Neural cell (in vitro differentiated cells): ENCODE measurements at regions not wholly inside any gene's neighbourhood (a gene's known extent, or its start where the extent isn't known, plus 50 kb on each side); places are given as distances from the start of the nearest gene placed in this dataset.

Experiments used
- H2AFZ ChIP-seq: fragments of 200-600, 300-800 bp; sonication (generic), shearing (Covaris generic); 2 replicates; pipeline ENCODE4 v1.6.0; 2014; ENCODE audit warnings: low read depth, mild to moderate bottlenecking, antibody characterized with exemption, low read length, moderate library complexity
- H3F3A ChIP-seq: fragments of 200-600 bp; shearing (Covaris generic); 2 replicates; pipeline ENCODE4 v1.6.1; 2016; ENCODE audit warnings: mild to moderate bottlenecking, moderate library complexity, mixed read lengths, antibody characterized with exemption, low read length; ENCODE audit not compliant: insufficient read depth, poor library complexity, severe bottlenecking
- H3K27ac ChIP-seq: fragments of 200-600, 300-800 bp; sonication (generic), shearing (Covaris generic); 2 replicates; pipeline ENCODE4 v1.5.1; 2014; ENCODE audit warnings: mild to moderate bottlenecking, low read length, moderate library complexity
- H3K27me3 ChIP-seq: fragments of 300-800, 200-600 bp; sonication (generic), shearing (Covaris generic); 2 replicates; pipeline ENCODE4 v1.6.0; 2014; ENCODE audit warnings: mild to moderate bottlenecking, low read depth, low read length, moderate library complexity; ENCODE audit not compliant: insufficient read depth
- H3K36me3 ChIP-seq: fragments of 300-800, 200-600 bp; sonication (generic), shearing (Covaris generic); 2 replicates; pipeline ENCODE4 v1.5.1; 2014; ENCODE audit warnings: mild to moderate bottlenecking, antibody characterized with exemption, low read length, moderate library complexity; ENCODE audit not compliant: insufficient read depth
- H3K4me2 ChIP-seq: fragments of 300-800, 200-600 bp; sonication (generic), shearing (Covaris generic); 2 replicates; pipeline ENCODE4 v1.6.0; 2014; ENCODE audit warnings: mild to moderate bottlenecking, low read length
- H3K4me3 ChIP-seq: fragments of 300-800, 200-600 bp; sonication (generic), shearing (Covaris generic); 2 replicates; pipeline ENCODE4 v1.5.1; 2014; ENCODE audit warnings: mild to moderate bottlenecking, low read length, moderate library complexity
- H3K79me2 ChIP-seq: fragments of 200-600 bp; shearing (Covaris generic); replicated peaks from 2 replicates; pipeline ENCODE4 v1.6.0; 2014; ENCODE audit warnings: mild to moderate bottlenecking, low read length, moderate library complexity; ENCODE audit not compliant: insufficient read depth
- H3K9ac ChIP-seq: fragments of 300-800, 200-600 bp; sonication (generic), shearing (Covaris generic); 2 replicates; pipeline ENCODE4 v1.6.1; 2016; ENCODE audit warnings: mild to moderate bottlenecking, low read length, mixed read lengths
- H3K9me2 ChIP-seq: fragments of 200-600 bp; shearing (Covaris generic); 2 replicates; pipeline ENCODE4 v1.6.1; 2016; ENCODE audit warnings: mild to moderate bottlenecking, low read length, mixed read lengths; ENCODE audit not compliant: insufficient read depth
- H3K9me3 ChIP-seq: fragments of 200-600, 300-800 bp; sonication (generic), shearing (Covaris generic); 2 replicates; pipeline ENCODE4 v1.6.1; 2016; ENCODE audit warnings: mild to moderate bottlenecking, mixed run types, low read length, moderate library complexity, mixed read lengths
- H4K20me1 ChIP-seq: fragments of 200-600 bp; shearing (Covaris generic); 2 replicates; pipeline ENCODE4 v1.6.1; 2016; ENCODE audit warnings: mild to moderate bottlenecking, mixed run types; ENCODE audit not compliant: insufficient read depth
- EP300 ChIP-seq: fragments of 450-650 bp; conservative IDR thresholded peaks from 2 replicates; pipeline ENCODE4 v1.6.1; 2014; ENCODE audit warnings: antibody characterized with exemption, mild to moderate bottlenecking, moderate library complexity; ENCODE audit not compliant: poor library complexity, severe bottlenecking
- EZH2 ChIP-seq: fragments of 200-600, 300-800 bp; shearing (Covaris generic), sonication (generic); IDR thresholded peaks from 2 replicates; pipeline ENCODE4 v1.6.1; 2014; ENCODE audit warnings: antibody characterized with exemption, low read length, borderline replicate concordance, mild to moderate bottlenecking; ENCODE audit not compliant: insufficient read depth, poor library complexity, severe bottlenecking
- MXI1 ChIP-seq: fragments of 450-650 bp; conservative IDR thresholded peaks from 2 replicates; pipeline ENCODE4 v1.6.1; 2014; ENCODE audit warnings: antibody characterized with exemption, mild to moderate bottlenecking; ENCODE audit not compliant: poor library complexity, severe bottlenecking
- POLR2AphosphoS5 ChIP-seq: IDR thresholded peaks from 2 replicates; pipeline ENCODE4 v1.6.1; 2012
- RAD21 ChIP-seq: fragments of 450-650 bp; conservative IDR thresholded peaks from 2 replicates; pipeline ENCODE4 v1.6.1; 2014; ENCODE audit warnings: antibody characterized with exemption, mild to moderate bottlenecking, moderate library complexity
- REST ChIP-seq: IDR thresholded peaks from 2 replicates; pipeline ENCODE4 v1.6.1; 2012; ENCODE audit warnings: borderline replicate concordance
- SMC3 ChIP-seq: fragments of 450-650 bp; conservative IDR thresholded peaks from 2 replicates; pipeline ENCODE4 v1.6.1; 2014; ENCODE audit warnings: antibody characterized with exemption, mild to moderate bottlenecking, moderate library complexity; ENCODE audit not compliant: poor library complexity
- TAF1 ChIP-seq: IDR thresholded peaks from 2 replicates; pipeline ENCODE4 v1.6.1; 2012; ENCODE audit warnings: low read depth
- TF ChIP-seq, protein P1 (sequence below): fragments of 450-650 bp; IDR thresholded peaks from 2 replicates; pipeline ENCODE4 v1.5.1; 2014; ENCODE audit warnings: antibody characterized with exemption, mild to moderate bottlenecking, moderate library complexity; ENCODE audit not compliant: poor library complexity, severe bottlenecking

- peak overlapping the region; percentile 93 for H3K4me3 ChIP-seq
- H4K20me1 ChIP-seq, result no peaks in the 10 kb centered on the region
- no peaks in the 10 kb centered on the region for H3K36me3 ChIP-seq
- peak overlapping the region; percentile 10 for H2AFZ ChIP-seq
- H3K9me3 ChIP-seq, result no peaks in the 10 kb centered on the region
- peak; percentile 34 for TF ChIP-seq EP300
- peak; percentile 65 for TF ChIP-seq RAD21
- no peak for TF ChIP-seq REST
- TF ChIP-seq EZH2, result no peak
- peak; percentile 65 for TF ChIP-seq SMC3
- TF ChIP-seq TAF1, result no peak
- TF ChIP-seq POLR2AphosphoS5, result peak; percentile 39
- TF ChIP-seq, protein P1, sequence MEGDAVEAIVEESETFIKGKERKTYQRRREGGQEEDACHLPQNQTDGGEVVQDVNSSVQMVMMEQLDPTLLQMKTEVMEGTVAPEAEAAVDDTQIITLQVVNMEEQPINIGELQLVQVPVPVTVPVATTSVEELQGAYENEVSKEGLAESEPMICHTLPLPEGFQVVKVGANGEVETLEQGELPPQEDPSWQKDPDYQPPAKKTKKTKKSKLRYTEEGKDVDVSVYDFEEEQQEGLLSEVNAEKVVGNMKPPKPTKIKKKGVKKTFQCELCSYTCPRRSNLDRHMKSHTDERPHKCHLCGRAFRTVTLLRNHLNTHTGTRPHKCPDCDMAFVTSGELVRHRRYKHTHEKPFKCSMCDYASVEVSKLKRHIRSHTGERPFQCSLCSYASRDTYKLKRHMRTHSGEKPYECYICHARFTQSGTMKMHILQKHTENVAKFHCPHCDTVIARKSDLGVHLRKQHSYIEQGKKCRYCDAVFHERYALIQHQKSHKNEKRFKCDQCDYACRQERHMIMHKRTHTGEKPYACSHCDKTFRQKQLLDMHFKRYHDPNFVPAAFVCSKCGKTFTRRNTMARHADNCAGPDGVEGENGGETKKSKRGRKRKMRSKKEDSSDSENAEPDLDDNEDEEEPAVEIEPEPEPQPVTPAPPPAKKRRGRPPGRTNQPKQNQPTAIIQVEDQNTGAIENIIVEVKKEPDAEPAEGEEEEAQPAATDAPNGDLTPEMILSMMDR, result peak; percentile 34
- TF ChIP-seq MXI1, result peak; percentile 70
- peak overlapping the region; percentile 59 for H3K4me2 ChIP-seq
- no peaks in the 10 kb centered on the region for H3K79me2 ChIP-seq
- H3K9me2 ChIP-seq, result no peaks in the 10 kb centered on the region
- peak overlapping the region; percentile 35 for H3K27ac ChIP-seq
- no peaks in the 10 kb centered on the region for H3F3A ChIP-seq
- peaks cover 47% of the 10 kb centered on the region for H3K27me3 ChIP-seq
- H3K9ac ChIP-seq, result peak overlapping the region; percentile 69
These were observed 251.1 kb downstream of the TJP1 start for GRCh38 chr15:29570948-29571791.

DNA sequence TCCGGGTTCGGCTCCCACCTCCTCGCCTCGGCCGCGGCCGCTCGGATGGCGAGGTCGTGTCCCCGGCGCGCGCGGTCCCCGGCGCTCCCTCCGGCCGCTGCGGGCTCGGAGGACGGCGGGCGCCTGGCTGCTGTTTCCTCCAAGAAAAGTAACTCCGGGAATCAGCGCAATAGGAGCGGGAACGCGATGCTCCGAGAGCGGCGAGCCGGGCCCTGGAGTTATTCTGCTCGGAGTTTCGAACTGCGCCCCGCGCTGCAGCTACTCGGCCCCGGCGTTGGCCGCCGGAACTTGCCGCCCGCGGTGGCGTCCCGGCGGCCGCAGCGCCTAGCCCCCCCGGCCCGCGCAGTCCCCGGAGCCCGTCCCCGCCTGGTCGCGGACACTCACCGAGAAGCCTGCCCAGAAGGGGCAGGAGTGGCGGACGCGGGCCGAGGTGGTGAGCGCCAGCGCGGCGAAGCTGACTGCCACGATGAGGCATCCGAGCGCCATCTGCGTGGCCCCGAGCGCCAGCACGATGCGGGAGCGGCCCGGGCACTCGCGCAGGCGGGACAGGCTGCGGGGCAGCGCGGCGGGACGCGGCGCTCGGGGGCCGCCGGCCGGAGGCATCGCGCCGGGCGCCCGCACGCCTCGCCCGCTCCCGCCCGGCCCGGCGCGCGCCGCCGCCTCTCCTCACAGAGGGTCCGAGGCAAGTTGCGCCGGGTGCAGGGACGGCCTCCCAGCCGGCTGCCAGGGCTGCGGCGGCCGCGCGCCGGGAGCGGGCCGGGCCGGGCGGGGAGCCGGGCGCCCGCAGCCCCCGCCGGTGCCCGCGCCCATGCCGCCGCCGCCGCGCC, 251.9 kb downstream of the TJP1 start:
- no peaks in the 10 kb centered on the region for H4K20me1 ChIP-seq
- H3K79me2 ChIP-seq, result no peaks in the 10 kb centered on the region
- no peak overlapping the region for H3K27ac ChIP-seq
- H3K27me3 ChIP-seq, result peaks cover 47% of the 10 kb centered on the region
- H3F3A ChIP-seq, result no peaks in the 10 kb centered on the region
- no peaks in the 10 kb centered on the region for H3K9me3 ChIP-seq
- no peak overlapping the region for H2AFZ ChIP-seq
- H3K9ac ChIP-seq, result peak overlapping the region; percentile 44
- no peaks in the 10 kb centered on the region for H3K36me3 ChIP-seq
- no peak overlapping the region for H3K4me2 ChIP-seq
- no peaks in the 10 kb centered on the region for H3K9me2 ChIP-seq
- peak overlapping the region; percentile 62 for H3K4me3 ChIP-seq
- TF ChIP-seq MXI1, result peak; percentile 32
- peak; percentile 51 for TF ChIP-seq RAD21
- TF ChIP-seq REST, result no peak
- no peak for TF ChIP-seq TAF1
- TF ChIP-seq EZH2, result no peak
- TF ChIP-seq, protein P1, result peak; percentile 35
- no peak for TF ChIP-seq EP300
- TF ChIP-seq SMC3, result peak; percentile 55
- TF ChIP-seq POLR2AphosphoS5, result peak; percentile 20
